ENCODE measurements at regions not wholly inside any gene's neighbourhood (a gene's known extent, or its start where the extent isn't known, plus 50 kb on each side); places are given as distances from the start of the nearest gene placed in this dataset.
"Not testable (repeated sequence)": the region's sequence is repeated elsewhere in the genome, so short reads cannot be mapped to it uniquely, and the experiment has no call there.

DNA sequence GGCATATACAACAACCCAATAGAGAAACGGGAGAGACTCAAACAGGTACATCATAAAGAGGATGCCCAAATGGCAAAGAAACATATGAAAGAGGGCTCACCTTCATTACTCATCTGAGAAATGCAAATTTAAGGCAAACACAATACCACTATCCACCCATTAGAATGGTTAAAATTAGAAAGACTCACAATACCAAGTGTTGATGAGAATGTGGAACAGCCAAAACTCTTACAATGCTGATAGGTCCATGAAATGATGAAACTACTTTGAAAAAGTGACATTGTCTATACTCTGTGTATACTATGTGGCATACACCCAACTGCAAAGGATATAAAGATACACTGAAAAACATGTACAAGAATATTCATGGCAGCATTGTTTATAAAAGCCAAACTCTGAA, 96.2 kb upstream of the TSHZ3 start:
- no peak for DNase-seq (ENCODE audit: low read depth in 2 of 2)

DNA sequence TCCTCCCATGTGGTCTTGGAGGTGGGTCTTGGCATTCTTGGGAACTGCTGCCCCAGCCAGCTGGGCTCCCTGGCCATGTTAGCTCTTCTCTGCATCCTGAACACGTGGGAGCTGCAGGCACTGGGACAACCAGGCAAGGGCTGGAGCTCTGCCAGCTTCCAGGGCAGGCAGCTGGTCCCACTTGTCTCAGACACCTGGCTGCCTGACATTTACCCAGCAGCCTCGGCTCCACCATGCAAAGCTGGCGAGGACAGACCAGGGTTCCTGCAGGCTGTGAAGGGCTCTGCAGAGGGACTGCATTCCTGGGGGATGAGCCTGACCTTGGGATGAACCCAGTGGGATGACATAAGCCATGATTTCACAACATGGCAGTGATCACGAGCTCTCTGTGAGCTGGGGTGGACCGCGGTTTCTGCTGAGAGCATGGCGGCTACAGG, 99.0 kb upstream of the TSHZ3 start:
- DNase-seq (ENCODE audit: low read depth in 2 of 2) = no peak

DNA sequence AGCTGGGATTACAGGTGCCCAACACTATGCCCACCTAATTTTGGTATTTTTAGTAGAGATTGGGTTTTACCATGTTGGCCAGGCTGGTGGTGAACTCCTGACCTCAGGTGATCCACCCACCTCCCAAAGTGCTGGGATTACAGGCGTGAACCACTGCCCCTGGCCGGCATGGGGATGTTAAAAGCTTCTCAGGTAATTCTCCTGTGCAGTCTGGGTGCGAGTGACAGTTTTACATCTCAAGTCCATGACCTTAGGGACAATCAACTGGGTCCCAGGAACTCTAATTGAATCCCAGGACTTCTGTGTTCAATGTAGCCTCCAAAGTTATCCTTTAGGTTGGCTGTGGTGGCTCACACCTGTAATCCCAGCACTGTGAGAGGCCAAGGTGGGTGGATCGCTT, 100.1 kb upstream of the TSHZ3 start:
- no peak for DNase-seq (ENCODE audit: low read depth in 2 of 2)

- no peak for DNase-seq (ENCODE audit: low read depth in 2 of 2)
These were observed 101.5 kb upstream of the TSHZ3 start for GRCh38 chr19:31450696-31451095.

DNA sequence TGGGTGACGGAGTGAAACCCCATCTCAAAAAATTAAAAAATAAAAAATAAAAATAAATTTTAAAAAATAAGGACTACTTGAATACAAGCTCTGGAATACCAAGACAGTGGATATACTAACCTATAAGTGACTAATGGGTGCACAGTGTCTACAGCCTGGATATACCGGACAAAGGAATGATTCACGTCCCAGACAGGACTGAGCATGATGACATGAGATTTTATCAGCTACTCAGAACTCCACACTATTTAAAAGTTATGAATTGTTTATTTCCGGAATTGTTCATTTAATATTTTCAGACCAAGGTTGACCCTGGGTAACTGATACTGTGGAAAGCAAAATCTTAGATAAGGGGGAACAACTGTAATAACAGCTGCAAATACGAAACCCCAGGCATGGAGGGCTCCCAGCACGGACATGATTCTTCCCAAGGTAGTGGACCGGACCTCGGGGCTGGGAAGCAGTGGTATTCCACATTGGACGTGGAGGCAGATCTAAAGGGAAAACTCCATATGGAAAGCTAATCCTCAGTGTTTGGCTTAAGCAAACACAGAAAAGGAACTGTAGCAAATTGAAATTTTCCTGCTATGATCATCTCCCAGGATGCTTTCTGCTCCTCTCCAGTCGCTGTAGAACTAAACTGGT, 102.6 kb upstream of the TSHZ3 start:
- DNase-seq (ENCODE audit: low read depth in 2 of 2) = no peak

DNA sequence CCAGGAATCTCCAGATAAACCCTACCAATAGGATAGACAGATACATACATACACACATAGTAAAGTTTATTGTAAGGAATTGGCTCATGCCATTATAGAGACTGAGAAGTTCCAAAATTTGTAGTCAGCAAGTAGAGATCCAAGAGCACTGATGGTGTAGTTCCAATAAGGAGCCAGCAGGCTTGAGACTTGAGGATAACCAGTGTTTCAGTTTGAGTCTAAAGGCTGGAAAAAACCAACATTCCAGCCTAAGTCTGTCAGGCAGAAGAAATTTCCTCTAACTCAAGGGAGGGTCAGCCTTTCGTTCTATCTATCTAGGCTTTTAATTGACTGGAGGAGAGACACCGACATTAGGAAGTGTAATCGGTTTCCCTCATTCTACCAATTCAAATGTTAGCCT, 110.2 kb upstream of the TSHZ3 start:
- DNase-seq (ENCODE audit: low read depth in 2 of 2) = no peak

DNA sequence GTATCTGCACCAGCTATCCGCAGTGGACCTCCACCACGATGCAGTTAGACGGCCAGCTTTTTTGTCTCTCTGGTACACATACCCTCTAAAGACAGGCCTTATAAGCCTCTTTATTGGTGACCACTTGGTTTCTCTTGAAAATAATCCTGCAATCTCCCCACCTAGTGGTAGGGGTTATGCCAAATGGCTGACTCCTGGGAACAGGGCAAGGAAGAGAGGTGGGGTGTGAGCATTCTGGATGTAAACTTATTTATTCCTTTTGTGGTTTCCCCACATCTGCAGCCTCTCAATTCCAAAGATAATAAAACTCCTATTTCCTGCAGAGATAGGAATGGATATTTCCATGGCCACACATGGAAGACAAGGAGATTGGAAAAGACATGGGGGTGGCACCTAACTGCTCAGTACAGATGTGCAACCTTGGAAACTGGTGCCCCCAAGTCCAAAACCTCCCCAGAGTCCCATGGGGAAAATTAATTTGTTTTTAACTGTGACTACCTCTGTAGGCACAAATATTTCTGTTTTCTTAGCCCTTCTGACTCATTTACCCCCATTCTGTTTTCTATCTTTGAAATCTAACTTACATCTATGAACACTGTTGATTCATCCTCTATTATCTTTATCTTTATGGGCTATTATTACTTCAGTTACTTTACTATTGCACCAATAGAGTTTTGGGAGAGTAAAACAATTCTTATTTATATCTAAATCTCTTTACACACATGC, 112.7 kb upstream of the TSHZ3 start:
- no peak for DNase-seq (ENCODE audit: low read depth in 2 of 2)

GRCh38 chr19:31470229-31470939, 121.1 kb upstream of the TSHZ3 start:
- no peak for DNase-seq (ENCODE audit: low read depth in 2 of 2)

DNA sequence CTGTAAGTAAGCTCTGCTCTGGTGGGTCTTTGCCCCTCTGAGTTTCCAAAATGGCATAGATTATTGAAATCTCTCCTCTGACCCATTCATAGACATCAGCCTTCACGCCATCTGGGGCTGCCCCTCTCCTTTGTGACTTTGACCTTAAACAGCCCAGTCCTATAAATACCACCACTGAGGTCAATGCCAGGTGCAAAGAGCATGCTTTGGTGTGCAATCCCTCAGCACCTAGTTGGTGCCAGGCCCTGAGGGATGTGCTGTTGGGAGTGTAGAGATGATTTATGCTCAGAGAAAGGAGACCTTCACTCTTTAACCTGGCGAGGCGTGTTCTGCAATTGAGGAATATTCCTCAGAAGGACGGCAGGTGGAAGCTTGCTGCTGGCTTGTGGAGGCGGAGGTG, 121.7 kb upstream of the TSHZ3 start:
- DNase-seq (ENCODE audit: low read depth in 2 of 2) = no peak

DNA sequence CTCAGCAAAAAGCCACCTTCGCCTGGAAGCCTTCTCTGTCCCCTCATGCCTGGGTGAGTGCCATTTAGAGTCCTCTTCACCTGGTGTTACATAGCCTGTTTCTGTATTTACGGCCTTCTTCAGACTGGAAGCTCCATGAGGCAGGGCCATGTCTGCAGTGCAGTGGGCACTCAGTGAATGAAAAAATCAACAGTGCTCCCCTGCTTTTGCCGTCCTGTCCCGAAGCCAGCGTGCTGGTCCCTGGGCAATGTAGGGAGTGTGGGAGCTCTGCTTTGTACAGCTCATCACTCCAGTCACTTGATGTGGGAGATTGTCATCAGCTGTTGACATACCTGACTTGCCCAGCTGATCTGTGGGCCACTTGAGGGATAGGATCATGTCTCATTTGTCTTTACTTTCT, 129.0 kb upstream of the TSHZ3 start:
- no peak for DNase-seq (ENCODE audit: low read depth in 2 of 2)

- DNase-seq (ENCODE audit: low read depth in 2 of 2) = no peak
These were observed 134.1 kb upstream of the TSHZ3 start for GRCh38 chr19:31483226-31483857.

DNA sequence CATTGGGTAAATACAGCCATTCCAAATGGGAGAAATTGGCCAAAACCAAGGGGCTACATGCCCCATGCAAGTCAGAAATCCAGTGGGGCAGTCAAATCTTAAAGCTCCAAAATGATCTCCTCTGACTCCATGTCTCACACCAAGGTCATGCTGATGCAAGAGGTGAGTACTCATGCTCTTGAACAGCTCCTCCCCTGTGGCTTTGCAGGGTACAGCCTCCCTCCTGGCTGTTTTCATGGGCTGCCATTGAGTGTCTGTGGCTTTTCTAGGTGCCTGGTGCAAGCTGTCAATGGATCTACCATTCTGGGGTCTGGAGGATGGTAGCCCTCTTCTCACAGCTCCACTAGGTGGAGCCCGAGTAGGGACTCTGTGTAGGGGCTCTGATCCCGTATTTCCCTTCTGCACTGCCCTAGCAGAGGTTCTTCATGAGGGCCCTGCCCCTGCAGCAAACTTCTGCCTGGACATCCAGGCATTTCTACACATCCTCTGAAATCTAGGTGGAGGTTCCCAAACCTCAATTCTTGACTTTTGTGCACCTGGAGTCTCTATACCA, 135.7 kb upstream of the TSHZ3 start:
- not testable (repeated sequence) for DNase-seq (ENCODE audit: low read depth in 2 of 2)

DNA sequence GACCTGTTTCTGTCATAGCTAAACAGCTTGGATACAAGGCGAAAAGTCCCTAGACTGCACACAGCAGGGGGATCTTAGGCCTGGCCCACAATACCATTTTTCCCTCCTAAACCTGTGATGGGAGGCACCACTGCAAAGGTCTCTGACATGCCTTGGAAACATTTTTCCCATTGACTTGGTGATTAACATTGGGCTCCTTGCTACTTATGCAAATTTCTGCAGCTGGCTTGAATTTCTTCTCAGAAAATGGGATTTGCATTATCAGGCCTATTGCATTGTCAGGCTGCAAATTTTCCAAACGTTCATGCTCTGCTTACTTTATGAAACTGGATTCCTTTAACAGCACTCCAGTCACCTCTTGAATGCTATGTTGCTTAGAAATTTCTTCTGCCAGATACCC, 136.2 kb upstream of the TSHZ3 start:
- no peak for DNase-seq (ENCODE audit: low read depth in 2 of 2)

- DNase-seq (ENCODE audit: low read depth in 2 of 2) = no peak
These were observed 142.0 kb upstream of the TSHZ3 start for GRCh38 chr19:31491242-31491641.

GRCh38 chr19:31492050-31492449, 142.8 kb upstream of the TSHZ3 start:
- no peak for DNase-seq (ENCODE audit: low read depth in 2 of 2)

DNA sequence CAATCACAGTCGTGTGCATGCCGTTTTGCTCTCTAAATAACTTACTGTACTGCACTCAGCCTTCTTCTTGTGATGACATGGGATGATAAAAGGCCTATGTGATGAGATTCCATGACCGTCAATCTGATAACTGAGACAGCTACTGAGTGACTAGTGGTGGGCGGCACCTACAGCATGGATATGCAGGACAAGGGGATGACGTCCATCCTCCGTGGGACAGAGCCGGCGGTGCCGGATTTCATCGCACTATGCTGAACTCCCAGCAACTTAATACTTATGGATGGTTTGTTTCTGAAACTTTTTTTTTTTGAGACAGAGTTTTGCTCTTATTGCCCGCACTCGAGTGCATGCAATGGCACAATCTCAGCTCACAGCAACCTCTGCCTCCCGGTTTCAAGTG, 146.8 kb upstream of the TSHZ3 start:
- no peak for DNase-seq (ENCODE audit: low read depth in 2 of 2)

DNA sequence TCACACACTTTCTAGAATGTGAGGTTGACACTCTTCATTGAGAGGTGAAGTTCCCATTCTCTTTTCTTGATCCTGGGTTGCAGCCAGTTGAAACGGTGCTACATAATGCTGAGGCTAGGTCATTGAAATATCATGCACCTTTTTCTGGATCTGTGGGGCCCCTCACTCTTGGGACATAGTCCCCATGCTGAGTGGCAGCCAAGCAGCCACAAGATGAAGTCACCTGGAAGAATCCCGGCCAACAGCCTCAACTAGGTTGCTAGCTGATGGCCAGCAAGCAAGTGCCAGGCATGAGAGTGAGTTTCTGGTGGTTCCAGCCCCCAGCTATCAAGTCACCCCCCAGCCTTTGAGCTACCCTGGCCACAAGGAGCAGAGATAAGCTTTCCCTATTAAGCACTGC, 148.5 kb upstream of the TSHZ3 start:
- DNase-seq (ENCODE audit: low read depth in 2 of 2) = no peak

- DNase-seq (ENCODE audit: low read depth in 2 of 2) = no peak
These were observed 149.5 kb upstream of the TSHZ3 start for GRCh38 chr19:31498781-31499180.

GRCh38 chr19:31499281-31500196, 150.3 kb upstream of the TSHZ3 start:
- no peak for DNase-seq (ENCODE audit: low read depth in 2 of 2)

DNA sequence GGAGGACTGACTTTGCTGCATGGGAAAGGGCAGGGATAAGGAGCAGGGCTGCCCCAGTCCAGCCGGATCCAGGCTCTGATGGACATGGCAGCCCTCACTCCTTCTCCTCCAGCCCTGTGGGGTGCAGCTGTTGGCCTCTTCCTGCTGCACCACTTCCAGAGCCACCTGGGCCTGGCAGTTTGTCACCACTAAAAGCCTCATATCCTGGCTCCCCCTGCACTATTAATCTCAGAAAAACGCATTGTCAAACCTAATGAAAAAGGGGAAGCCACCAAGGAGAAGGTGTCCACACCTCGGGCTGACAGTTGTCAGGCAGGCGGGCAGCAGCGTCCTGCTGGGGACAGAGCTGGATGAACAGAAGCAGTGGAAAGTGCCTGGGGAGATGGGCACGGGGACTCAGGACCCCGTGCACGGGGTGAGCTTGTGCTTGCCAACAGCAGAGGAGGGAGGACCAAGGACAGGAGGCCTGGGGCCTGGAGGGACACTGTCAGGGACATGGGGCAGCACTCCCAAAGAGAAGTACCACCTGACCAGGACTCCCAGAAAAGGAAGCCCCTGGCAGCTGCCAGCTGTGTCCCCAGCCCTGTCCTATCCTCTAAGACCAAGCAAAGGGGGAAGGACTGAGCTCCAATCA, 151.1 kb upstream of the TSHZ3 start:
- DNase-seq (ENCODE audit: low read depth in 2 of 2) = no peak

DNA sequence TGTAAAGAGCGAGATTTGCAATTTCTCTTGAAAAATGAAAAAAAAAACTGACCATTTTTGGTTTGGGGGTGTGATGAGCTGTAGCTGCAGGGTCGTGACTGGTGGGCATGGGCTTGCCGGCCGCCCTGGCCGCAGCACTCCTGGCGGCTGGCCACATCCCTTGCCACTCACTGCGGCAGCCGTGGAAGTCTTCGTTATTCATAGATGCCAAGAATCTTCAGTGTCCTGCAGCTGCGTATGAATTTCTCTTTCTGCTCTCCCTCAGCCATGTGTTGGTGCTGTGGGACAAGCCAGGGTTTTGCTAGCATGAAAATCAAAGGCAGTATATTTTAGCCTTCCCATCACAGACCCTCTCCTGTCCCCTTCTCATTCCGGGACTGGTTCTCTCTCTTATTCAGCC, 151.7 kb upstream of the TSHZ3 start:
- no peak for DNase-seq (ENCODE audit: low read depth in 2 of 2)

Measured in activated CD8-positive, alpha-beta memory T cell treated with anti-CD3 and anti-CD28 coated beads for 4 hours (primary cell).